GM12878 (cell line): ENCODE measurements at regions not wholly inside any gene's neighbourhood (a gene's known extent, or its start where the extent isn't known, plus 50 kb on each side); places are given as distances from the start of the nearest gene placed in this dataset.
"Not testable (repeated sequence)": the region's sequence is repeated elsewhere in the genome, so short reads cannot be mapped to it uniquely, and the experiment has no call there.

Experiments
- ATAC-seq: fragments of 200-7000 bp; cut with Tn5 transposase; 3 replicates; pipeline ENCODE4 v1.9.1; 2020; ENCODE audit warnings: mild to moderate bottlenecking, moderate library complexity
- BruUV-seq: library from RNA; stranded (reverse); fragments of 400-500 nt; replicated peaks from 2 replicates; lab custom pipeline; 2021; lab: Mats Ljungman, UMichigan
- CTCF ChIA-PET: fragments of 300-600 bp; sonication (Branson Sonifier 250); formaldehyde crosslinking; extraction: SDS; loops from one replicate; lab custom pipeline; 2021; ENCODE audit warnings: inconsistent platforms; lab: Yijun Ruan, JAX
- POLR2A ChIA-PET: fragments of 350-600 bp; formaldehyde crosslinking; extraction: SDS; loops from one replicate; lab custom pipeline; 2021; ENCODE audit warnings: inconsistent platforms; lab: Charles Lee
- RAD21 ChIA-PET: fragments of 300-600 bp; sonication (Branson Sonifier 250); formaldehyde crosslinking; loops from one replicate; lab custom pipeline; 2023; ENCODE audit warnings: antibody characterized with exemption; ENCODE audit not compliant: unreplicated experiment; lab: Charles Lee
- SMC1A ChIA-PET: fragments of 300-600 bp; sonication (Branson Sonifier 250); formaldehyde crosslinking; loops from one replicate; lab custom pipeline; 2023; ENCODE audit not compliant: unreplicated experiment, uncharacterized antibody; lab: Charles Lee
- DNase-seq: peaks from one replicate; pipeline ENCODE4 v3.0.0-alpha.2; 2011; ENCODE audit warnings: low read depth, low spot score
- FAIRE-seq: peaks from 3 replicates; lab custom pipeline; 2011; peaks lifted over from hg19 to GRCh38; lab: Jason Lieb, UNC
- H2AFZ ChIP-seq: 2 replicates; pipeline ENCODE4 v1.6.0; 2011; ENCODE audit warnings: low read depth, low read length, control low read depth; ENCODE audit not compliant: control insufficient read depth
- H3K27ac ChIP-seq: 2 replicates; pipeline ENCODE4 v1.5.1; 2011; ENCODE audit warnings: control low read depth; ENCODE audit not compliant: control insufficient read depth, insufficient read depth
- H3K27me3 ChIP-seq, 2 experiments: replicated peaks in 1 of 2; 2 replicates each; pipeline versions ENCODE4 v1.6.0 to v1.6.1; 2011; ENCODE audit warnings: low read length in 1 of 2; ENCODE audit not compliant: control insufficient read depth in 2 of 2, insufficient read depth in 2 of 2
- H3K36me3 ChIP-seq, 2 experiments: 2 replicates each; pipeline ENCODE4 v1.5.1; 2011; ENCODE audit warnings: low read length in 1 of 2; ENCODE audit not compliant: control insufficient read depth in 2 of 2, insufficient read depth in 2 of 2
- H3K4me1 ChIP-seq: 2 replicates; pipeline ENCODE4 v1.6.1; 2011; ENCODE audit warnings: mild to moderate bottlenecking, low read length, moderate library complexity, mixed read lengths; ENCODE audit not compliant: control insufficient read depth, insufficient read depth
- H3K4me2 ChIP-seq: 2 replicates; pipeline ENCODE4 v1.6.0; 2011; ENCODE audit warnings: control low read depth; ENCODE audit not compliant: control insufficient read depth, insufficient read depth
- H3K4me3 ChIP-seq: fragments of 200-600 bp; sonication (generic); 2 replicates; pipeline ENCODE4 v1.5.1; 2016
- H3K79me2 ChIP-seq: 2 replicates; pipeline ENCODE4 v1.6.0; 2011; ENCODE audit warnings: low read length; ENCODE audit not compliant: control insufficient read depth, insufficient read depth
- H3K9ac ChIP-seq: 2 replicates; pipeline ENCODE4 v1.8.0; 2011; ENCODE audit warnings: low read length, control low read depth, mixed read lengths; ENCODE audit not compliant: control insufficient read depth, insufficient read depth
- H3K9me3 ChIP-seq: replicated peaks from 3 replicates; pipeline ENCODE4 v1.5.1; 2011; ENCODE audit warnings: mild to moderate bottlenecking, low read length; ENCODE audit not compliant: control insufficient read depth, insufficient read depth
- H4K20me1 ChIP-seq: 2 replicates; pipeline ENCODE4 v1.6.0; 2011; ENCODE audit not compliant: control insufficient read depth, insufficient read depth
- HDAC2 ChIP-seq: fragments of 200-600 bp; sonication (generic); IDR thresholded peaks from 2 replicates; pipeline ENCODE4 v1.6.1; 2017
- KDM1A ChIP-seq: fragments of 200-600 bp; sonication (generic); IDR thresholded peaks from 2 replicates; pipeline ENCODE4 v1.6.1; 2016; ENCODE audit warnings: borderline replicate concordance
- KLF5 ChIP-seq: fragments of 450-650 bp; IDR thresholded peaks from 2 replicates; pipeline ENCODE4 v1.6.1; 2014; ENCODE audit warnings: mild to moderate bottlenecking; ENCODE audit not compliant: partially characterized antibody
- NFIC ChIP-seq: IDR thresholded peaks from 2 replicates; pipeline ENCODE4 v1.6.1; 2012; ENCODE audit warnings: low read depth, mild to moderate bottlenecking, inconsistent platforms, low read length, moderate library complexity
- SUPT20H ChIP-seq: IDR thresholded peaks from 2 replicates; pipeline ENCODE4 v1.6.1; 2011; ENCODE audit warnings: low read depth, mild to moderate bottlenecking, low read length, moderate library complexity, borderline replicate concordance; ENCODE audit not compliant: control insufficient read depth
- ZNF622 ChIP-seq: fragments of 450-650 bp; IDR thresholded peaks from 2 replicates; pipeline ENCODE4 v1.6.1; 2017; ENCODE audit warnings: mild to moderate bottlenecking, inconsistent platforms
- ZSCAN29 ChIP-seq: fragments of 450-650 bp; IDR thresholded peaks from 2 replicates; pipeline ENCODE4 v1.6.1; 2017; ENCODE audit warnings: mild to moderate bottlenecking, moderate library complexity
- WGBS: methylation state at CpG from one replicate; pipeline ENCODE4 v1.1.6; 2016; ENCODE audit warnings: low lambda C conversion rate; ENCODE audit not compliant: insufficient replicate concordance, insufficient coverage; ENCODE audit errors: missing lambda C conversion rate; 5-methylcytosine and 5-hydroxymethylcytosine counted together
- in situ Hi-C: fragments of 300-500 bp; cut with MboI; formaldehyde crosslinking; loops from 9 replicates; pipeline ENCODE4 v1.14.3; 2018; ENCODE audit warnings: mixed read lengths
- intact Hi-C: fragments of 100-400 bp; cut with micrococcal nuclease; formaldehyde crosslinking; loops from one replicate; pipeline ENCODE4 v1.14.2; 2022; ENCODE audit not compliant: unreplicated experiment
- TF ChIP-seq, protein P1 (sequence below): IDR thresholded peaks from 2 replicates; pipeline ENCODE4 v1.6.1; 2012; ENCODE audit warnings: low read depth, low read length, improper control_type of control experiment
- TF ChIP-seq, protein P2 (sequence below): IDR thresholded peaks from 2 replicates; pipeline ENCODE4 v1.6.1; 2011; ENCODE audit warnings: mild to moderate bottlenecking, low read depth, low read length, moderate library complexity; ENCODE audit not compliant: insufficient replicate concordance
- TF ChIP-seq, protein P3 (sequence below): IDR thresholded peaks from 2 replicates; pipeline ENCODE4 v1.6.1; 2011; ENCODE audit warnings: low read depth, low read length, improper control_type of control experiment, borderline replicate concordance

DNA sequence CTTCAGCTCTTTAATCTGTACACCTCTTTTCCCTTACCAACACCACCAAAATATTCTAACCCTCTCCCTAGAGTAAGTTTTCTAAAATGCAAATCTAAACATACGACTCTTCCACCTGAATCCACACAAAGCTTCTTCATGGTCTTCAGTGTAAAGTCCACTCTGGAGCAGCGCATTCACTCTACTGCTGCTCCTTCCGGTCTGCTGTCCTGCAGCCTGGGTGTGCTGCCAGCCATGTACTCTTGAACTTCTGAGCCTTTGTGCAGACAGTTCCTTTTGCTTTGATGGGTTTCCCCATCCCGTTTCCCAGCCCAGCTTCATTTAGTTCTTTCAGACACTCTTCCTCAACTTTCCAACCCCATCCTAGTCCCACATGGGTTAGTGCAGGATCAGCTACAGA is 108.7 kb upstream of the SGK1 start:
- Histone ChIP-seq H3K4me3 (no peak overlapping the region), H3K27ac (no peak overlapping the region), H3K27me3 (no peaks in the 10 kb centered on the region), H3K36me3 (no peaks in the 10 kb centered on the region), H3K4me1 (no peaks in the 10 kb centered on the region), H3K4me2 (no peak overlapping the region), H3K79me2 (no peaks in the 10 kb centered on the region), H4K20me1 (no peaks in the 10 kb centered on the region), H3K9ac (no peak overlapping the region), H2AFZ (no peak overlapping the region), H3K9me3 (no peaks in the 10 kb centered on the region)
- 67% methylated on average over 4 of the region's 4 CpGs for WGBS
- FAIRE-seq (no peak), ATAC-seq (no peak), DNase-seq (no peak)
- in situ Hi-C loops = no loop called here
- ChIA-PET RAD21 (interaction anchor here (0.6 to 1.5 kb wide), 2 partner anchors 54 to 138 kb away, joined by 3 read pairs; no protein-coding TSS in a partner anchor), CTCF (interaction anchor here (0.9 kb wide), 1 partner anchor 21 kb away, joined by 5 read pairs; no protein-coding TSS in a partner anchor), POLR2A (interaction anchor here (0.6 kb wide), 1 partner anchor 37 kb away, joined by 5 read pairs; no protein-coding TSS in a partner anchor), SMC1A (interaction anchor here (1.0 kb wide), 1 partner anchor 75 kb away, joined by 3 read pairs; no protein-coding TSS in a partner anchor)
- BruUV-seq = no TSS peak
- TF ChIP-seq KLF5 (no peak), ZSCAN29 (no peak), KDM1A (no peak), NFIC (no peak), SUPT20H (no peak), HDAC2 (no peak), ZNF622 (no peak)
- TF ChIP-seq, protein P1, sequence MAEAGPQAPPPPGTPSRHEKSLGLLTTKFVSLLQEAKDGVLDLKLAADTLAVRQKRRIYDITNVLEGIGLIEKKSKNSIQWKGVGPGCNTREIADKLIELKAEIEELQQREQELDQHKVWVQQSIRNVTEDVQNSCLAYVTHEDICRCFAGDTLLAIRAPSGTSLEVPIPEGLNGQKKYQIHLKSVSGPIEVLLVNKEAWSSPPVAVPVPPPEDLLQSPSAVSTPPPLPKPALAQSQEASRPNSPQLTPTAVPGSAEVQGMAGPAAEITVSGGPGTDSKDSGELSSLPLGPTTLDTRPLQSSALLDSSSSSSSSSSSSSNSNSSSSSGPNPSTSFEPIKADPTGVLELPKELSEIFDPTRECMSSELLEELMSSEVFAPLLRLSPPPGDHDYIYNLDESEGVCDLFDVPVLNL = no peak
- TF ChIP-seq, protein P2, sequence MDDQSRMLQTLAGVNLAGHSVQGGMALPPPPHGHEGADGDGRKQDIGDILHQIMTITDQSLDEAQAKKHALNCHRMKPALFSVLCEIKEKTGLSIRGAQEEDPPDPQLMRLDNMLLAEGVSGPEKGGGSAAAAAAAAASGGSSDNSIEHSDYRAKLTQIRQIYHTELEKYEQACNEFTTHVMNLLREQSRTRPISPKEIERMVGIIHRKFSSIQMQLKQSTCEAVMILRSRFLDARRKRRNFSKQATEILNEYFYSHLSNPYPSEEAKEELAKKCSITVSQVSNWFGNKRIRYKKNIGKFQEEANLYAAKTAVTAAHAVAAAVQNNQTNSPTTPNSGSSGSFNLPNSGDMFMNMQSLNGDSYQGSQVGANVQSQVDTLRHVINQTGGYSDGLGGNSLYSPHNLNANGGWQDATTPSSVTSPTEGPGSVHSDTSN = no peak
- TF ChIP-seq, protein P3, sequence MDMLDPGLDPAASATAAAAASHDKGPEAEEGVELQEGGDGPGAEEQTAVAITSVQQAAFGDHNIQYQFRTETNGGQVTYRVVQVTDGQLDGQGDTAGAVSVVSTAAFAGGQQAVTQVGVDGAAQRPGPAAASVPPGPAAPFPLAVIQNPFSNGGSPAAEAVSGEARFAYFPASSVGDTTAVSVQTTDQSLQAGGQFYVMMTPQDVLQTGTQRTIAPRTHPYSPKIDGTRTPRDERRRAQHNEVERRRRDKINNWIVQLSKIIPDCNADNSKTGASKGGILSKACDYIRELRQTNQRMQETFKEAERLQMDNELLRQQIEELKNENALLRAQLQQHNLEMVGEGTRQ = no peak
- intact Hi-C loops = no loop called here

DNA sequence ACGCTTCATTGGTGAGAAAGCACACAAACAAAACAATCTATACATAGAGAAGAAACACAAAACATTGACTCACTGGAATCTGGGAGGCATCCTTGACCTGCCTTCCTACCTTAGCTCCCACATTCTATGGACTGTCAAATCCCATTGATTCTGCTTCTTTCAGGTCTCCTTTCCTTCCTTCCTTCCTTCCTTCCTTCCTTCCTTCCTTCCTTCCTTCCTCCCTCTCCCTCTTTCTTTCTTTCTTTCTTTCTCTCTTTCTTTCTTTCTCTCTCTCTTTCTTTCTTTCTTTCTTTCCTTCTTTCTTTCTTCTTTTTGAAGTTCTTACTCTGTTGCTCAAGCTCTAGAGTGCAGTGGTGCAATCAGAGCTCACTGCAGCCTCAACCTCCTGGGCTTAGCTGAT is 108.0 kb upstream of the SGK1 start:
- BruUV-seq, in situ Hi-C loops, H3K9me3 ChIP-seq, ATAC-seq, FAIRE-seq, H3K4me2 ChIP-seq, H3K4me3 ChIP-seq, H3K27ac ChIP-seq, H3K9ac ChIP-seq, H2AFZ ChIP-seq, H3K27me3 ChIP-seq, H3K4me1 ChIP-seq, H4K20me1 ChIP-seq, H3K79me2 ChIP-seq, intact Hi-C loops, H3K36me3 ChIP-seq, DNase-seq: not testable (repeated sequence)
- 85% methylated on average over 1 of the region's 1 CpG for WGBS
- ChIA-PET SMC1A (interaction anchor here (1.0 kb wide), 1 partner anchor 74 kb away, joined by 3 read pairs; no protein-coding TSS in a partner anchor), POLR2A (interaction anchor here (0.6 kb wide), 1 partner anchor 38 kb away, joined by 5 read pairs; no protein-coding TSS in a partner anchor), RAD21 (interaction anchor here (0.6 to 1.5 kb wide), 2 partner anchors 53 to 139 kb away, joined by 3 read pairs; no protein-coding TSS in a partner anchor), CTCF (interaction anchor here (0.9 kb wide), 1 partner anchor 21 kb away, joined by 5 read pairs; no protein-coding TSS in a partner anchor)
